SK-N-DZ (cell line): ENCODE measurements at regions not wholly inside any gene's neighbourhood (a gene's known extent, or its start where the extent isn't known, plus 50 kb on each side); places are given as distances from the start of the nearest gene placed in this dataset.
"Not testable (repeated sequence)": the region's sequence is repeated elsewhere in the genome, so short reads cannot be mapped to it uniquely, and the experiment has no call there.

ENCODE experiments used
- DNase-seq: peaks from one replicate; pipeline ENCODE4 v3.0.0-alpha.2; 2015; ENCODE audit warnings: low spot score

DNA sequence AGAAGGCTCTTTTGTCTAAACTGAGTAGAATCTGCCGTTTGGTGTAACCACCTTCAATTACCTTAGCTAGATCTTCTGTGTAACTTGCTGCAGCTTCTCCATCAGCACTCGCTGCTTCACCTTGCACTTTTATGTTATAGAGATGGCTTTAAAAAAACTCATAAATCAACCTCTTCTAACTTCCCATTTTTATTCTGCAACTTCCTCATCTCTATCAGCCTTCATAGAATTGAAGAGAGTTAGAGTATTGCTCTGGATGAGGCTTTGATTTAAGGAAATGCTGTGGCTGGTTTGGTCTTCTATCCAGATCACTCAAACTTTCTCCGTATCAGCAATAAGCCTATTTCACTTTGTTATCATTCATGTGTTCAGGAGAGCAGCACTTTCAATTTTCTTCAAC is 1131.9 kb upstream of the CELF2 start:
- no peak for DNase-seq

DNA sequence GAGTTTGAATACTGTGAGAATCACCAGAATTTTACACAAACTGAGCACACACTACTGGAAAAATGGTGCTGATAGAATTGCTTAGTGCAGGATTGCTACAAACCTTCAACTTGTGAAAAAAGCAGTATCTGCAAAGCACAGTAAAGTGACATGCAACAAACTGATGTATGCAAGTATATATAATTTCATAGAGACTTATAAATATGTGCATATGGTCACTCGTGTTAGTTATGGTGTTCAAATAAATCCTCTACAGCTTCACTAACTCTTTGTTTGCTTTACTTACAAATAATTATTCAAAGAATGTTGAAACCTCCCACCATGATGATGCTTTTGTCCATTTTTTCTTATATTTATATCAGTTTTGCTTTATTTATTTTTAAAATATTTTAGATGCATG is 1130.9 kb upstream of the CELF2 start:
- DNase-seq, result no peak

DNA sequence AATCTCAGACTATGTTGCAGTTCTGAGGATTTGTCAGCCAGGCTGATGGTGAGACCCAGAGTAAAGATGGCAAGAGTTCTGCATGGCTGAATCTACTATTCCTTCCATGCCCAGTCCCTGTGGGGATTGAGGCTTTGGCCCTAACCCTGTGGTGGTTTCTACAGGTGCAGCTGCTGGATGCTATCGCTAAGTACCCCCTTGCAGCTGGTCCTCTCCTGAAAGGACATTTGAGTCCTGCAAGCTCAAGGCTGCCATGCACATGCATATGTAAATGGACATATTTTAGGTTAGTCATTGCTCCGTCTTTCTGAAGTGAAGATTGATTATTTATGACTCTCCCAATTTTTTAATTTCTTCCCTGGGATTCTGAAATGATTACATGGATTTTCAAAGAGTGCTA is 1122.2 kb upstream of the CELF2 start:
- no peak for DNase-seq

DNA sequence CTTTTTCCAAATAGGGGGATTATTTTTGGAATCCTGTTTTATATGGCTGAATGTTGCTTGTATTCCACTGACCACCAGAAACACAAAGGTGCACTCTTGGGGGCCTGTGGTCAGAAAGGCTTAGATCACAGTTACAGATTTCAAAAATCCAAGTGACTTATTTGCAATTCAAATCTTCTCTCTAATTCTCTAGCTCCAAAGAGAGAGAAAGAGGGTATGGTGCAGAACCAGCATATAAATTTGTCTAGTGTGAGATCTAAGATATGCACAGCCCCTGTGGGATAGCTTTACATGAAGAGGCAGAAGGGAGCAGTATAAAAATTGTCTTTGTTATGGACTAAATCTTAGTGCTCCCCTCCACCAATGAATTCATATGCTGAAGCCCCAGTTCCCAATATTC is 1121.7 kb upstream of the CELF2 start:
- no peak for DNase-seq

DNA sequence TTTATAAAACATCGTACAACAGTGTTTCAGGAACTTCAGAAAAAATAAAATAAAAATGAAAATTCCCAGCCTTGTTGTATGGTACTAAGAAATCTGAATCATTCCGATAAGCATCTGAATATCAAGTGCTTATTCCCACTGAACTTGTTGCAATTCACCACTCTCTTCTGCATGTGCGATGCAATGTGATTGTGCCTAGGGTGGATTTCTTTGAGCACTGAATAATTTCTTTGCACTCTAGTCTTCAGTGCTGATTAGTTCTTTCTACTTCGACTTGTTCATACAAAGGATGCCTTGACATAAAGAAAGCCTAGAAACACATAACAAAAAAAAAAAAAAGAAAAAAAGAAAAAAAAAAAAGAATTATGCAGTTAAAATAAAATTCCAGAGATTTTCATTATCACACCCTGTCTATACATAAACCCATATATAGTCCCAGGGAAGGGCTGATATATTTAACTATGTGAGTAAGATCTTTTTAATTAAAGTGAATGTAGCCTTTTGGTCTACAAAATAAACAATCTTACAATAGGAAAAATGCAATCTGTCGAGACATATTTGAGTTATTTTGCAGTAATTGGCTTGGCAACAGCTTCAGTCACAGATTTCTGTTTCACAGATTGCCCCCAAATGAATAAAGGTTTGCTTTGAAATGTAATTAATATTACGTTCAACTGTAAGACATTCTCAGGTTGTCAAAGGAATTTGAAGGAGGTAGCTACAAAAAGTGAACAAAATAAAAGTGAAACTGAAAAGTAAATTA is 1118.9 kb upstream of the CELF2 start:
- no peak for DNase-seq

DNA sequence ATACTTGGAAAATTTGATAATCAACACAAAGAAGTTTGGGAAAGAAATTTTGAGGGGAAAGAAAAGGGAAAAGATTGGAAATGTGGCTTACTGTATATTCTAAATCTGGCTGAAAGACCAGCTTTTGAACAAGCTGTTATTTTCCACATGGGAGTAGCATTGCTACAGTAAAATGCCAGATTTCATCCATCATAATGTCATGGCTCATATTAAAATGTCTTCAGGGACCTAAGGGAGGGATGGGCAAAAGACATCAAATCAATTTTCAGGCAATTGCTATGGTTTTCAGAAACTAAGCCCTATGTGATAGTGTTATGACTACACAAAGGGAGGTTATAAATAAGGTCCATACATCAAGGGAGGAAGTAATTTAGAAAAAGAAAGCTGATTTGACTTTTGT is 1116.9 kb upstream of the CELF2 start:
- no peak for DNase-seq

DNA sequence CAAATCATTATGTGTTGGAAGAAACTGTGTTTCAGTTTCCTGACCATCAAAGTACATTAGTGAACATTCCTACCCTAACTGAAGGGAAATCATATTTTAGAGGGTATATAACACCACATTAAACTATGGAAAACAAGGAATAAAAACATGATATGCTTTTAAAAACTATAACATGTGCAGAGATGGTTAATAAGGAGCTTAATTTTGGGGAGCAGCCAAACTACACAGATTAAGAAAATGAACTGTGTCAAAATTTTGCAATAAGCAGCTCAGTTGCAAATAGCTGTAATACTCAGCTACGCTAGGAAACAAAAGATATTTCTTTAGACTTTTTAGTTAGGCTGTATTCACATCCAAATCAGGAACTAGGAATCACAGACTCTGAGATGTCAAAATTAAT is 1115.7 kb upstream of the CELF2 start:
- DNase-seq, result no peak

DNA sequence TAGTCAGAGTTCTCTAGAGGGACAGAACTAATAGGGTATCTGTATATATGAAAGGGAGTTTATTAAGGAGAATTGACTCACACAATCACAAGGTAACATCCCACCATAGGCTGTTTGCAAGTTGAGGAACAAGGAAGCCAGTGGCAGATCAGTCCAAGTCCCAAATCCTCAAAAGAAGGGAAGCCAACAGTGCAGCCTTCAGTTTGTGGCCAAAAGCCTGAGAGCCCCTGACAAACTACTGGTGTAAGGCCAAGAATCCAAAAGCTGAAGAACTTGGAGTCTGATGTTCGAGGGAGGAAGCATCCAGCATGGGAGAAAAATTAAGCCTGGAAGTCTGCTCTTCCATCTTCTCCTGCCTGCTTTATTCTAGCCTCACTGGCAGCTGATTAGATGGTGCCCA is 1107.2 kb upstream of the CELF2 start:
- DNase-seq, result no peak

DNA sequence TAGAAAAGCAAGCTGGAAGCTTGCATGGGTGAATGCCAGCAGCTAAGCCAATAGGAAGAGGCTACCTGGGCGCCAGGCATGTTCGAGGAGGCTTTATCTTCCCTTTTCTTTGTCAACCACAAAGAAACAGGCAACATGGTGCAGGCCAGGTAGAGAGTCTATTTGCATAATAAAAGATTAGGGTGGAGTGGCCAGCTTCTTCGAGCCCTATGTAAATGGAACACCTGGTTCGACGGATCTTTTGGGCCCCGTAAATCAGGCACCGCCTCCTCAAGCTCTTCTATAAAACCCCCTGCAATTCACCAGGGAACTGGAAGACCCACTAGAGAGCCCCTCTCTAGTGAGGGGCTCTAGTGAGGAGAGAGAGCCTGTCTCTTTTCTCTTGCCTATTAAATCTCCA is 1106.2 kb upstream of the CELF2 start:
- DNase-seq, result no peak

DNA sequence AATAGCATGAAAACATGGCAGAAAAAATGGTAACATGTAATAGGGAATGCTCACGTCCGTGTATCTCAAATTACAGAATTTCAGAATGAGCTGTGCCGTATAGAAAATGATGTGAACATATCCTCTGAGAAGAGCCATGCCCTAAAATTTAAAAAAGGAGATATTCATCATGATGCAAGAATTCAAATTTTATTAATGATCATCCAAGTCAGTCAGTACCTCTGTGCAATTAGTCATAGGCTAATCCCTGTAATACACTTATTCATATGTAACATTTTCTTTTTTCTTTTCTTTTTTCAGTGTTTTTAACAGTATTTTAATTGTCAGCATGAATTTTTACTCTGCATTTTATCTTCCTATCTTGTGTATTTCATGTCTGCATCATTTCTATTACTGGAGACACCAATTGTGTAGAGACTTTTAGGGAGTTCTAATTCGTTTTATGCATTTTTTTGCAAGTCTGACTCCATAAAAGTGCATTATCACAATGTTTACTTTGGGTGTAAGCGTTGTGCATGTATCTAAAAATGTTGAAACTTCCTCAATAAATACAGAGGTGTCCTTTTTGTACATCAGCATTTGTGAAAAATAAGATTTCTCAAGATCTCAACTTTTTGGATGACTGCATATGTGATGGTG is 1103.7 kb upstream of the CELF2 start:
- no peak for DNase-seq

DNA sequence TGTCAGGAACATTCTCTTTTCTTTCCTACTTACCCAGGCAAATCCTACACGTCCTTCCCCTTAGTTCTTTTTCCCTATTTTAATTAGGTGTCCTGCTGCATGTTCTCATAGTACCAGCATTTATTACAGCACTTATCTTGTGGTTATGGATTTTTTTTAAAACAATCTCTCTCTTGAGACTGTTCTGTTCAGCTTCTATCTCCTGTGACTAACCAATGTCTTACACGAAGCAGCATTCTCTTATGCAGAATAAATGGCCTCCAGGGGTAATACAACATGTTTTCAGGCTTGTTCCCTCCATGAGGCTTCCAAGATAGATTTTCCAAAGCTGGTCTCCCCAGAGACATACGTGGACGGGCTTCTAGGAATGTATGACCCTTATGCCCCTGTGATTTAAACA is 1096.1 kb upstream of the CELF2 start:
- no peak for DNase-seq

DNA sequence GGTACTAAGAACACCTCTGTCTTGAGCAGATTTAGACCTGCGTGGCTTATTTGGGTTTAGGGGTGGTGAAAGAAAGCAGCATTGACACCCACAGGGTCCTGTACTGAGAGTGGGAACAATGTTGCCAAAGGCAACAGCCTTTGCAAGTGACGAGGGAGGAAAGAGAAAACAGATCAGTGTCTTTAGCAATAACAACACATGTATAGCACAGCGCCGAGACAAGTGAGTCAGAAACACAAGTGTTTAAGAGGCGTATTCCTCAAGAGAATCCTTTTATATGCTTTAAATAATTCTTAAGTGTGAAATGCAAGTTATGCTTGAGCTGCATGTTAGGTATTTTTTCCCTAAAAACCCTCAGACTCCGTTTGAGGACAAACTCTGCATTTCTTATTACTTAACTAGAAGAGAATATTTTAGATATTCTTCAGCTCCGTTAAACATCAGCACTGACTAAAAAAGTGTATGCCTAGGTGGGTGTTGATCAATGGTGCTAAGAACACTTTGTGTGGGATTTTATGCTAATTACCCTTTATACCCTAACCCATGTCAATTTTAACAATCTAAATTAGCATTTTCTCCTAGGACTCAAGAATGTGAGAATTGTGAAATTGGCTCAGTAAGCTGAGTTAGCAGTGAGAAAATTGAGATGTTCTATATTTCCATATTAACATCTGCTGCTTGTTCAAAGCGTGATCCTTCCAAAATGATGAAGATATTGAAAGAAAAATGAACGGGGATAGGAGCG is 1095.4 kb upstream of the CELF2 start:
- no peak for DNase-seq

DNA sequence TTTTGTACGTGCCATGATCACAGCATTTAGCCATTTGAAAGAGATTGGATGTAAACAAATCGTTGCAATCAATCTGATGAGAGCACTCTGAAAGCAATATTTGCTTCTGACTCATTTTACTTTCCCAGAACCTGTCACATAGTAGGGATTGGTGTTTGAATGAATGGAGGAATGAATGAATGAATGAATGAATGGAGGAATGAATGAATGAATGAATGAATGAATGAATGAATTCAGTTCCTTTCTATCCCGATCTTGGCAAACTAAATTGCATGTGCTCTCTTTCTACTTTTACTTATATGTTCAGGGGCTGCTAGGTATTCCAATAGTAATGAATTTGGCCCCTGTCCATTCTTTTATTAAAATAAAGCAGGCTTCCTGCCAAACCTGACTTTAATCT is 1091.7 kb upstream of the CELF2 start:
- no peak for DNase-seq

DNA sequence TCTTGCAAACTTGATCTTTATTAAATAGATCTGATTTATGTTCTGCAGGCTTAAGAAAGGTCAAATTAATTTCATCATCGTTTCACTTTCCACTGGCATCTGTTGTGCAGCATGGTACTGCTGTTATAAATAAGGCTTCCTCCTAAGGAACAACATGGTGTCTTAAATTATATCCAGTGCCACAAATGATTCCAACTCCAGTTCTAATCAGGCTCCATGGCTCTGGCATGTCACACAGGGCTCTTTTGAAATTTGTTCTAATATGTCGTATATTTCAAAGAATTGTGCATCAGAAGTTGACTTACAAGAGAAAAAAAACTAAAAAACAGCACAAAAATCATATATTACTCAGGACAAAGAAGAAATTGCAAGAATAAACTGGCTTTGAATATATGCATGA is 1090.8 kb upstream of the CELF2 start:
- no peak for DNase-seq

DNA sequence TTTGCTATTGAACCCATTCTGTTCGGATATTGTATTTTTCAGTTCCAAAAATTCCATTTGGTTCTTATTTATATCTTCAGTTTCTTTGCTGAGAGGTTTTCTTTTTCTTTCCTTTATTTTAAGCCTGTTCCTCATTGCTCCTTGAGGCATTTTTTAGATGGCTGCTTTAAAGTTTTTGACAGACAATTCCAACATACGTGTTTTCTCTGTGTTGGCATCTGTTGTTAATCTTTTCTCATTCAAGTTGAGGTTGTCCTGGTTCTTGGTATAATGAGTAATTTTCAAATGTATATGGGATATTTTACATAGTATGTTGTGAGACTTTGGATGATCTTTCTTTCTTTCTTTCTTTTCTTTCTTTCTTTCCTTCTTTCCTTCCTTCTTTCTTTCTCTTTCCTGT is 1078.0 kb upstream of the CELF2 start:
- no peak for DNase-seq

DNA sequence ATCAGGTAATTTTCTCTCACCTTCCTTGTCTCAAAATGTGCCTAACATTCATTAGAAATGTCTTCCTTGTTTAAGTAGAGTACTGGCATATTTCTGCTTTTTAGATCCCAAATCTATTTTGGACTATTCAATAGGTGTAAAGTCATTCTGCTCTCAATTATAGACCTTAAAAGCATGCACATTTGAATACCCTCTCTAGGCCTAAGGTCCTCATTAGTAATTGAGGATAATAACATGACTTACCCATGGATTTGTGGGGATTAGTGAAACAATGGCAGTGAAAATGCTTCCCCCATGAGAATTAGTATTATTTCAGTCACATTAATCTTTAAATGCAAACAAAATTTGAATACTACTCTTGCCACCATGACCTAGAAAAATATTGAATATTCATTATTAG is 1073.0 kb upstream of the CELF2 start:
- no peak for DNase-seq

DNA sequence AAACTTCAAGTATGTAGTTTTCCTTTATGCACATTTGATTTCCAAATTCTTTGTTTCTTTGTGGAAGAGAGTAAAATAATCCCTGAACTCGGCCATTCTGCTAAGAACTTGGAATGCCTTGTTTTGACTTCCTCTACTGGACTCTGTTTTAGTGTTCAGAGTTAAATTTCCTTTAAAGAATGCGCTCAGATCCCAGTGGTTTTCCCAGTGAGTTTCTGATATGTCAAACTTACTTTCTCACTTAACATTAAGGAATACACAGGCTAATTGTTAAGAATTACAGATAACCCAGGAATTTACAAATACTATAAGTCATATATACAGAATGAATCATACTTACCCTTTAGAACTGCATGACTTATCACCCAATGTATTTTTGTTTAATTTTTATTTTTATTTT is 1067.6 kb upstream of the CELF2 start:
- DNase-seq, result no peak

DNA sequence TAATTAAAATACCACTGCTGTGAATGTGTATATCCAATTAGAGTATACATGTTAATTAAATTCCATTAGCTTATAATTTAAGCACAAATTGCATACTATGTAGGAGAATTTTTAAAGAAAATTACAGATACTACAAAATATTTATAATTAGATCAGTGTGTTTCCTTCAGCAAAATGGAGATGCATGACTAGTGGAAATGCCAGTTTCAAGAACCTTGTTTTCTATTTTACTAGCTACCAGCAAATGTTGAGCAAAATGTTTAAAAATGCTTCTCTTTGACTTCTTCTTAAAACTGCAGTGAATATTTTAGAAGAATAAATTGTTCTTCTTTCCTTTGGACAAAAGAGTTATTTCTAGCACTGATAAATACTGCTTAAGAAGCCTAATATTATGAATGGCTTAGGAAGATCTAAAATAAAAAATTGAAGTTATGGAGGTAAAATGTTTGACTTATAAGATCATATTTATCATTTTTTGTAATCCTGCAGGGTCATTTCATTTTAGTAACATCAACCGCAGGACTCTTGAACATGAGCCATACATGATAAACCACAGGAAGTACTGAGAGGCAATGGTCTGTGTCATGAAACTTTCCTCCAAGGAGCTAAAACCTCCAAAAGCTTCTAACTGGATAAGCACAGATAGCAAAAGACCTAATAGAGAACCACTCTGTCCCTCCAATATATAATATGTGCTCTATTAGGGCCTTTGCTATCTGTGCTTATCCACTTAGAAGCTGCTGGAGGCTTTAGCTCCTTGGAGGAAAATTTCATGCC is 1066.0 kb upstream of the CELF2 start:
- no peak for DNase-seq

DNA sequence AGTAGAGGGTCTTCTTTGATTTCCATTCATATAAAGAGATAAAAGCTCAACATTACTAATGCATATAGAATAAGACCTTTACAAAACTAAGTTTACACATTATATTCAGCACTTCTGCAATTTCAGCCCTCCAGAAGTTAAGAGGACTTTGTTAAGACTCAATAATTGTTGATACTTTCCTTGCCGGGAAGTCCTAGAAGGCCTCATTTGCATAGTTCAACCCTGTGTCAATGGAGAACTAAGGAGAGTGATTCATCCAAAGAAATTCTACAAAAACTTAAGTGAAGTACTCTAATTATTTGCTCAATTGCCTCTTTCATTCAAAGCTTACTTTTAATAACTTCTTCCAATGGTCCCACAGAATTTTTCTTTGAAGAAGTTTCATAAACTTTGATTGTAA is 1060.3 kb upstream of the CELF2 start:
- no peak for DNase-seq

DNA sequence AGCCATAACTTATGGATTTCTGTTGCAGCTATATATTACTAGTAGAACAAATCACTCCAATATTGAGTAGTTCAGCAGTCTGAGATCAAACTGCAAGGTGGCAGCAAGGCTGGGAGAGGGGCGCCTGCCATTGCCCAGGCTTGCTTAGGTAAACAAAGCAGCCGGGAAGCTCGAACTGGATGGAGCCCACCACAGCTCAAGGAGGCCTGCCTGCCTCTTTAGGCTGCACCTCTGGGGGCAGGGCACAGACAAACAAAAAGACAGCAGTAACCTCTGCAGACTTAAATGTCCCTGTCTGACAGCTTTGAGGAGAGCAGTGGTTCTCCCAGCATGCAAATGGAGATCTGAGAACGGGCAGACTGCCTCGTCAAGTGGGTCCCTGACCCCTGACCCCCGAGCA is 1059.8 kb upstream of the CELF2 start:
- DNase-seq, result not testable (repeated sequence)

DNA sequence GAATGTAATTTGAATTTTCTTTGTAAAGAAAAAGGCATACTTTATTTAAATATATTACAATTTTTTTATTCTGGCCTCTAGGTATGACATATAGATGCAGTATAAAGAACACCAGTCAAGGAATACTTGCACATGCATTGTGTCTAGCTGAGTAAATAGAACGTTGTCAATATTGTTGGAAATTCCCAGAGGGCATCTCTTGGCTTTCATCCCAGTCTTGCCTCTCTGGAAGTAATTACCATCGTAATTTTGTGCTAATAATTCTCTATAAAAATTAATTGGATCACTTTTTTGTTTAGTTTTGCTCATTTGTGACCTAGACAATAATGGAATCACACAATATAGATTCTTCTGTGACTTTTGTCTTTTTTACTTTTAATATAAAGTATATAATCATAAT is 1052.3 kb upstream of the CELF2 start:
- DNase-seq, result no peak

DNA sequence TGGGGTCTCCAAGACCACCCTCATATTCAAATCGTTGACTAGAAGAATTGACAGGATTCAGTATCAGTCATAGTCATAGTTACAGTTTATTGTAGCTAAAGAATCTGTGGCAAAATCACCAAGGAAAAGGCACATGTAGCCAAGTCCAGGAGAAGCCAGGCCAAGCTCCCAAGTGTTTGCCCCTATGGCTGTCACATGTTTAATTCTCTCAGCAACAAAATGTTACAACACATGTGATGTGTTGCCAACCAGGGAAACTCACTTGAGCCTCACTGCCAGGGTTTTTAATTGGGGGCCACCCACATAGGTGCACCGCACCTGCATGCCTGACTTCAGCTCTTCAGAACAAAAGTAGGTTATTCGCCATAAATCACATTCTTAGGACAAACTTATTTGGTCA is 1030.9 kb upstream of the CELF2 start:
- no peak for DNase-seq
